ENCODE measurements at regions not wholly inside any gene's neighbourhood (a gene's known extent, or its start where the extent isn't known, plus 50 kb on each side); places are given as distances from the start of the nearest gene placed in this dataset.

GRCh38 chr17:72523491-72523890, 402.7 kb downstream of the SOX9 start (continued):
- no peak for TF ChIP-seq ATF6 (CRISPR knock-in tag; IDR thresholded peaks at IDR 0.05)
- TF ChIP-seq ZNF416 (CRISPR knock-in tag; IDR thresholded peaks at IDR 0.05) = no peak
- TF ChIP-seq ATF2 (CRISPR knock-in tag; IDR thresholded peaks at IDR 0.05; ENCODE audit: borderline replicate concordance, low read depth) = no peak
- TF ChIP-seq NFYB (CRISPR knock-in tag; conservative IDR thresholded peaks at IDR 0.05; ENCODE audit: low read depth) = no peak
- TF ChIP-seq ZNF263 (CRISPR knock-in tag; IDR thresholded peaks at IDR 0.05; ENCODE audit: low read depth) = no peak
- no peak for TF ChIP-seq ZNF396 (CRISPR knock-in tag; IDR thresholded peaks at IDR 0.05; ENCODE audit: borderline replicate concordance)

- H3K4me3 Mint-ChIP-seq = no peak overlapping the region
- no peak for DNase-seq (ENCODE audit: low spot score)
- no peak overlapping the region for H3K27ac Mint-ChIP-seq
- no peaks in the 10 kb centered on the region for H3K4me1 Mint-ChIP-seq
- POLR2A ChIA-PET = interaction anchor here (0.6 kb wide), 1 partner anchor 617 kb away, joined by 3 read pairs; no protein-coding TSS in a partner anchor
- no peaks in the 10 kb centered on the region for H3K9me3 Mint-ChIP-seq
- CTCF ChIA-PET = interaction anchor here (1.4 kb wide), 1 partner anchor 14 kb away, joined by 3 read pairs; no protein-coding TSS in a partner anchor
- ATAC-seq = no peak
- no peaks in the 10 kb centered on the region for H3K36me3 Mint-ChIP-seq
- H3K27me3 Mint-ChIP-seq (ENCODE audit: low read depth) = no peaks in the 10 kb centered on the region
- no peak for TF ChIP-seq GTF2I (CRISPR knock-in tag; conservative IDR thresholded peaks at IDR 0.05)
- TF ChIP-seq IRF1 (CRISPR knock-in tag; IDR thresholded peaks at IDR 0.05) = no peak
- TF ChIP-seq CBFB (CRISPR knock-in tag; IDR thresholded peaks at IDR 0.05; ENCODE audit: low read depth) = no peak
- TF ChIP-seq GRHL2 (CRISPR knock-in tag; IDR thresholded peaks at IDR 0.05; ENCODE audit: insufficient replicate concordance, severe bottlenecking) = no peak
- no peak for TF ChIP-seq SOX15 (CRISPR knock-in tag; IDR thresholded peaks at IDR 0.05)
- TF ChIP-seq NFE2L1 (CRISPR knock-in tag; IDR thresholded peaks at IDR 0.05) = no peak
- TF ChIP-seq ESRRA (CRISPR knock-in tag; IDR thresholded peaks at IDR 0.05; ENCODE audit: borderline replicate concordance) = no peak
- no peak for TF ChIP-seq JUN (CRISPR knock-in tag; IDR thresholded peaks at IDR 0.05)
- no peak for TF ChIP-seq RELA (CRISPR knock-in tag; IDR thresholded peaks at IDR 0.05; ENCODE audit: borderline replicate concordance)
- TF ChIP-seq PRDM15 (CRISPR knock-in tag; IDR thresholded peaks at IDR 0.05) = no peak
- no peak for TF ChIP-seq ELF4 (CRISPR knock-in tag; IDR thresholded peaks at IDR 0.05; ENCODE audit: low read depth)
- no peak for TF ChIP-seq STAT6 (CRISPR knock-in tag; conservative IDR thresholded peaks at IDR 0.05; ENCODE audit: low read depth)
- TF ChIP-seq AFF4 (CRISPR knock-in tag; IDR thresholded peaks at IDR 0.05; ENCODE audit: borderline replicate concordance) = no peak
Measured at GRCh38 chr17:72525225-72526015, 404.6 kb downstream of the SOX9 start.

Measured in WTC11 (cell line).